GM19468 (cell line): ENCODE measurements at regions not wholly inside any gene's neighbourhood (a gene's known extent, or its start where the extent isn't known, plus 50 kb on each side); places are given as distances from the start of the nearest gene placed in this dataset.
"Not testable (repeated sequence)": the region's sequence is repeated elsewhere in the genome, so short reads cannot be mapped to it uniquely, and the experiment has no call there.

Experiments used
- ATAC-seq: cut with Tn5 transposase; IDR thresholded peaks from one replicate; pipeline ENCODE4 v1.9.1; 2021; ENCODE audit warnings: mild to moderate bottlenecking, moderate library complexity, moderate number of reproducible peaks; ENCODE audit not compliant: unreplicated experiment; ENCODE audit errors: extremely low read depth

DNA sequence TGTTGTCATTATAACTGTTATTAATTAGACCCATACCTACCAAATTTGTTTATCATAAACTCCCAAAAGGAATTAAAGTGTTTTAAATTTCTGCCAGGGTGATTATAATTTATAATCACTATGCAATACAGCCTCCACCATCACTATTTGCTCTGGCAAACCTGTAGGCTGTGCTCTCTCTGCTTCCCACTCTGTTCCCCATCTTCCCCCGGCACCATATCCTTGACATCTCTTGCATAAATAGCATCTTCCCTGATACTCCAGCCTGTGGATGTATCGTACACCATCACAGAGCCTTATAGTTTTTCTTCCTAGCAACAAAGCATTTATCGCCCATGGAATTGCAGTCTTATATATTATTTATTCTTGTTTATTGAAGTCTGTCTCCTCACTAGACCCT lies 181.5 kb upstream of the TSC22D1 start:
- ATAC-seq, result no peak

DNA sequence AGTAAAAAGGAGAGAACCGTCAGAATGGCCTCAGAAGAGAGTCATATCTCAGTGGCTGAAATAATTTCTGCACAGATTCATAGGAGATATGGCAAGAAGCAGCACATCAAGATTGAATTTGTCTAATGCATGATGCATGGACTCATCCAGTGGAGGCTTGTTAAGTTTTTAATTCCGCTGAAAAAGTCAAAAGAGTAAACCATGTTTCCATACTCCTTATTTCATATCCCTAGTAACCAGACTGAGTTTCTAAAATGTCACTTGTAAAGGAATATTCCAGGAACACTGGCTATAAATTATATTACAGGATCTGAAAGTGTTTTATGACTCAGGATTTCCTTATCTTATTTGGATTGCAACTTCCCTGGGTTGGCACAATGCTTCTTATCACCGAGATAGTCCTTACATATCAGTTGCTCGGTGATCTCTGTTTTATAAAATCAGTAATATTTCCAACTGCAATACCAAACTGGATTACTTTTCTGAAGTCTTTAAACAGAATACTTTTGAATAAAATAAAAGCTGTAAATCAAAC lies 180.2 kb upstream of the TSC22D1 start:
- no peak for ATAC-seq

DNA sequence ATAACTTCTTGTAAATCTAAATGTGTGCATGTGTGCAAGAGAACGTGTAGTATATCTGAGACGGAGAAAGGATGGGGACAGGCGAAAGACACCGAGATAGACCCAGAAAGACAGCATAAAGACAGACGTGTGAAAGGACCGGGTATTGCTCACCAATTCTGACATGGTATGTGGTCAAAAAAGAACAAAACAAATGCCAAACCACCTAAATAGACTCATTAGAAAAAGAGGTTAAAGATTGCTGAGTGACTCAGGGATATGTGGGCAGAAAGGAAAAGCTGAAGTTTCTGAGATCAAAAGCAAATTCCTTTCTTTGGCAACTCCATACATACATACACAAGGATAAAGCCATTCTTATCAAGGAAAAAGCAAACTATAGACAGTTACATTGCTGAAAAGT lies 179.7 kb upstream of the TSC22D1 start:
- no peak for ATAC-seq

DNA sequence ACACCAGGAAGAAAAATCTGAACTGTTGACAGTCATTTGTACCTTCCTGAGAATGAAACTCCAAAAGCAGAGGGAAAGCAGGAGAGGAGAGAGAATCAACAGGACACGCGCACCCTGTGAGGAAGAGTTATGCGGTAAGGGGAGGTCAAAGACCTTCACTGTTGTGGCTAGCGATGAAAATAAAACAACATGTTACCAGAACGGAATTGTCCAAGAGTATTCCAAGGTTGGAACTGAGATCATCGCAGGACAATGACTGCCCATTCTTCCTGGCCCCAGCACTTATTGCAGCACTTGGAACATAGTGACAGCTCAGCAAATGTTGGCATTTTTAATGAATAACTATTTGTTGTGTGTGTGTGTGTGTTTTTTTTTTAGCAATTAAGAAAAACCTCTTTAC lies 176.0 kb upstream of the TSC22D1 start:
- ATAC-seq, result no peak

DNA sequence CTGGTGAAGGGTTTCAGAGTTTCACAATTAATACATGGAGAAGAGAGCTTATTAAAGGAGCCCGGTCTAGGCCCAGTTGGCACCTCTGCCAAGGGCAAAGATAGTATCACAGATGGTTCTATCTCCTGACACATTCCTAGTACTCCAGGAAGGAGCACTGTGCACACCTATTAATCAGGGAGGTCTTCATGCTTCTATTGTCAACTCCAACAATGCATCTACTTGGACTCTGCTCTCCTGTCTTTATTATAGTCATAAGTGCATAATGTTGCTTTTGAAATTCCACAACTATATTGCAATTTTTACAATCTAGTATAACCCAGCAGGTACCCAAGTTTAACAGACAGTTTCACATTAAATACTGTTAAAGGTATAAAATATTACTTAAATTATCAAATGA lies 174.5 kb upstream of the TSC22D1 start:
- no peak for ATAC-seq

DNA sequence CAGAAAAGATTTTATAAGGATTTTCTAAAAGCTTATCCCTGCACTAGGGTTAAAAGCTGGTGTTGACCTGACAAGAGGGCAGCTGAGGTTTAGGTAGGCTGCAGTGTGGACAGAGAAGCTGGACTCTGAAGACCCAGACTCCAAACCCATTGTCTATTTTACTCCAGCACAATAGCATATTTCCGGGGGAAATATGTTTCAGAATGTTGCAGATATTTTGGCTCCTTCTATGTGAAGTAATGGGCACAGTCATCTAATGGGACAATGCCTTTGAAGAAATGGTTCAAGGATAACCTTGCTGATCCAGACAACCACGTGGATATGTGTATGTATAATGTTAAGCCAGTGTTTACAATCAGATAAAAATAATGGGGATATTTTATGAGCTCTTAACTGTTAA lies 173.8 kb upstream of the TSC22D1 start:
- no peak for ATAC-seq

DNA sequence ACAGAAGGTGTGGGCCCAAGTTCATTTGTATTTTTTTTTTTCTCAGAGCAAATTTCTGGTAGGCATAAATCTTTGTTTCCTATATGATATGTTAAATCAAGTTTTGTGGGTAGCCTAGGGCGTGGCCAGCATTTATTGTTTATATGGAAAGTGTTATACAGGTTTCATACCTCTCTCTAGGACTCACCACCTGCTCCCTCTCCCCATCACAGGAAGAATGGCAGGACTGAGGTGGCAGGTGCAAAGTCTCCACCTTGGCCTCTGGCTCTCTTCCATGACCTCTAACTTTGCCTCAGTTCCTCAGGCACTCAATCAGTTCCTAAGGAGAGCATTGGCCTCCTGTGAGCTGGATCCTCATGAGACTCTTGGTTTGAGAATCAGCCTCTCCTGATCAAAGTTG lies 172.3 kb upstream of the TSC22D1 start:
- no peak for ATAC-seq

DNA sequence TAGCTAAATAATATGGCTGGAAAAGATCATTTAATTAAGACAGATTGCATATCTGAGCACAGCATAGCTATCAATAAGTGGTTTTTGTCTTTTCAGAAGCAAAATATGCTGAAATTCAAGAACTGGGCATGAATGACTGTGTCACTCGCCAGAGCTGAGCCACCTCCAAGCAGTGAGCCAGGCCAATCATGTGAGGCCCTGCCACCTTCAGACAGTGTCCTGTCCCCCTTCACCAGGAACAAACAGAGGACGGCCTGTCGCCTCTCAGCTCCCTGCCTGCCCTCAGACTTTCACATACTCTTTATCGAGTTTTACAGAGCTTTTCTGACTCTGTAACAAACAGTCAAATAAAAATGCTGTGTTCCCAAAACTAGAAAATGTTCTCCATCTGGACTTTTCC lies 171.0 kb upstream of the TSC22D1 start:
- no peak for ATAC-seq

DNA sequence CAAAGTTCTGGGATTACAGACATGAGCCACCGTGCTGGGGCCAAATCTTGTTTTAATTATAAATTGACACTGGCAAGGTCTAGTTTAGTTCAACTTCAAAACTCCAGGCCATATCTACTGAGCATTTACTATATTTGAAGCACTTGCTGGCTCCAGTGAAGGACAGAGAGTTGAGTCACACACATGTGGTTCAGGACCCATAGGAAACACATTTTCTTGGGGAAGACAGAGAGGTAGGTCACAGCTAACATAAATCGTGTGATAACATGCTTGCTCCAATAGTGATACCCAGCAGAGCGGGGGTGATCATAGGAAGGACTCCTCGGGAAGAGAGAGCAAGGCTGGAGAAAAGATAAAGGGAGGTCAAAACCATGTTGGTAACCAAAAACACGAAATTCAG lies 170.6 kb upstream of the TSC22D1 start:
- ATAC-seq, result no peak

DNA sequence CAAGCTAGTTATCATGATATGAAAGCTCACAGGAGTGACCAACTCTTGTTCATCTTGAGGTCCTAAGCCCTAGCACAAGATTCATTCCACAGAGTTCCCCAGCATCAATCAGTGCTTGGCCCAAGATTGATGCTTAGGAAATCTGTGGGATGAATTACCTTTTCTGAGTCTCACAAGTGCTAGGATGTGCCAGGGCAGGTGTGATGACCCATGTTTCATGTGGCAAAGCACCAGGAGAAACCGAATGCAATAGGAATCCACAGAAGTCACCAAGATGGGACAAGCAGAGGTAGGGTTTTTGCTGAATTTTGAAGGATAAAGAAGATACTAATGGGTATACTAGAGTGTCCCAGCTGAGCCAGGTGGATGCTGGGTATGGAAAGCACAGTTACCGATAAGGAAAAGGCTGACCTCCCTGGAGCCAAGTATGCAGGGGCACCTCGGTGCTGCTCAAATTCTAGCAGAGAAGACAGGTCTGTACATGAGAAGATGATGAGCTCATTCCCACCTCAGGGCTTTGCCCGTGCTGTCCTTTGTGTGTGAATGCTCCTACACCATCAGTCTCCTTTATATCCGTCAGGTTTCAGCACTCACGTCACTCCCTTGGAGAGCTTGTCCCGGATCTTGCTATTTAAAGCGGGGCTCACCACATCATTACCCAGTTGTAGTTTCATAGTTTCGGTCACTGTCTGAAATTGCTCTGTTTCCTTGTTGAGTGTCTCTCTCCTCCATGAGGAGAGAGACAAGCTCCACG lies 168.9 kb upstream of the TSC22D1 start:
- no peak for ATAC-seq

DNA sequence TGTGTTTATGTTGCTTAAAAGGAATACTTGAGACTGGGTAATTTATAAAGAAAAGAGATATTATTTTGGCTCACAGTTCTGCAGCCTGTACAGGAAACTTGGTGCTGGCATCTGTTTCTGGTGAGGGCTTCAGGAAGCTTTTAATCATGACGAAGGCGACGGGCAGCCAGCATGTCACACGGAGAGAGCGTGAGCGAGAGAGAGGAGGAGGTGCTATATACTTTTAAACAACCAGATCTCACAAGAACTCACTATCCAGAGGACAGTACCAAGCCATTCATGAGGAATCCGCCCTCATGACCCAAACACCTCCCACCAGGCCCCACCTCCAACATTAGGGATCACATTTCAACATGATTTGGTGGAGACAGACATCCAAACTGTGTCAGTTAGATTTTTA lies 163.4 kb upstream of the TSC22D1 start:
- ATAC-seq, result no peak

DNA sequence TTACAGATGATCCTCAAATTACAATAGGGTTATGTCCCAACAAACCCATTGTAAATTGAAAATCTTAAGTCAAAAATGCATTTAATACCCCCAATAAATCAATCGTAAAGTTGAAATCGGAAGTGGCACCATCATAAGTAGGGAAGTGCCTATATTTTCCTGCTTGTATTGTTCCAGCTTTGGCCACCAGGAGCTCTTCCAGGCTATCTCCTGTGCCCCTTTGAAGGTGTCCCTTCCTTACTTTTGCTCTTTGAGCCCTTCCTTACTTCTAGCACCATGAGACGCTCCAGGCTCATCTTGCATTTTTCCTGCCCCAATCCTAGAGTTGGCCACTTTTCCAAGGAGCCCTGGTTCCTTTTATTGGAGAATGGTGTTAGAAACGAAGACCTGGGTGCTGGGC lies 163.0 kb upstream of the TSC22D1 start:
- no peak for ATAC-seq

DNA sequence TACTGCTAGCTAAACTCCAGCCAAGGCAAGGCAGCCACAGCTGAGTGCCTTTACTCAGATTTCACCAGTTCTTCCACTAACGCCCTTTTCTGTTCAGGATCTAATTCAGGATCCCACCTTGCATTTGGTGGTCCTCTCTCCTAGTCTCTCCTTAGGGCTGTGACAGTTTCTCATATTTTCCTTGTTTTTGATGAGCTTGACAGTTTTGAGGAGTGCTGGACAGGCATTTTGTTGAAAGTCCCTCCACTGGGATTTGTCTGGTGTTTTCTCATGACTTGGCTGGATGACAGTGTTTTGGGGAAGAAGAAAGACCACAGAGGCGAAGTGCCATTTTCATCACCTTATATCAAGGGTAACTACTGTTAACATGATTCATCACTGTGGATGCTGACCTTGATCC lies 162.3 kb upstream of the TSC22D1 start:
- no peak for ATAC-seq

DNA sequence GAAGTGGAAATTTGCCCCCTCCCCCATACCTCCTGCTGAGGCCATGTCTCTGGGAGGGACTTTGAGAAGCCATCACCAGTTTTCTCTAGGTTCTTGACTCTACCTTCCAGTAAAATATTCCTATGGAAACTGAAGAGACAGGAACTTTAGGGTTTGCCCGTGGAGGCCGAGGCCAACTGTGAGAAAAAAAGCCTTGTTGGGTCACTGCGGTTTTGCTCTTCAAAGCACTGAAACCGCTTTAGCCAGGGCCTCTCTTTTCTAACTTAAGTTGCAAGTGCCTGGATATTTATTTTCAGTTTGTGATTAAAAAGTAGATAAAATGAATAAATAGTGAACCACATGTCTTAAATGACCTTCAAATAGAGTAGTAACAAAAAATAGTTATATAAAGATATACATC lies 159.7 kb upstream of the TSC22D1 start:
- ATAC-seq, result no peak

DNA sequence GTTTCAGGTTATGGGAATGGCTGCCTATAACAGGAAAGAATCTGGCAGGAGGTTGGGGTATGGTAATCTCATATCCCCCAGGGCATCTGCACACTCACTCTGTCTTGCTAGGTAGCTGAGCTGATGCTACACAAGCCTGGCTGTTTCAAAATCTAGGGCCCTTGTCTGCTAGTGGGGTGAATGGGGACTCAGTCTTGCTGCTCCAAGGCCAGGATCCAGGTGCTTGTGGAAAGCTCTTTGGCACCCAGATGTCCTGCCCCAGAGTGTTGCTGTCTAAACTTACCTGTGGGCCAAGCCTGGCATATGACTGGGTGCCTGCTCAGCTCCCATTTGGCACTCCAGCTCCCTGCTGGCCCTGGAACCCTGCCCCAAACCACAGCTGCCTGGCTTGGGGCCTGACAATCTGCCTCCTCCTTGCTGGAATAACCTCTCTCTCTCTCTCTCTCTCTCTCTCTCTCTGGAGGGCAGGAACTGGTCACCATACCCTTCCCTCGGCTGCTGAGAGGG lies 158.1 kb upstream of the TSC22D1 start:
- no peak for ATAC-seq

DNA sequence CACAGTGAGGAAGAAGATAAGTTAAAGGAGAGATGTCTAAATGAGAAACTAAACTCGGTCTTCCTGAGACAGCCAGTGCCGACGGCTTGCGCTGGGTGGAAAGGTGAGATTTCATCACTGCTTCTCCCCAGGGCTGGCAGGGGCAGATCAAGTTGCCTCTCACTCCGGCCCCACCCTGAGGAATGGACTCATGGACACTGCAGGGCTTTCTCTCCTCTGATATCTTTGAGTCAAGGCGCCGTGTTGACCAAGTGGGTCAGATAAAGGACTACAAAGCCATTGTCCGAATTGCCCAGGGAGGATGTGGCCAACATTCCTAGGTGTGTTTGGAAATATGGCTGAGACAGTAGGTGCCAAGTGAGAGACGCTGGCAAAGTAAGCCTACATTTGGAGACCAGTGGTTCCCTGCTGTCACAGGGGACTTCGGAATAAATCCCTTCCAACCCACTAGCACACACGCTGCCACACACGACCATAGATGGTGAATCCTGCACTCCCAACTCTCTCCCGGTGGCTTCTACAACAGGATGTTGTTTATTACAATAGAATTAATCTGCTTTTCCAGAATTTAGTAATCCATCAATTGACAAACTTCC lies 156.5 kb upstream of the TSC22D1 start:
- no peak for ATAC-seq

DNA sequence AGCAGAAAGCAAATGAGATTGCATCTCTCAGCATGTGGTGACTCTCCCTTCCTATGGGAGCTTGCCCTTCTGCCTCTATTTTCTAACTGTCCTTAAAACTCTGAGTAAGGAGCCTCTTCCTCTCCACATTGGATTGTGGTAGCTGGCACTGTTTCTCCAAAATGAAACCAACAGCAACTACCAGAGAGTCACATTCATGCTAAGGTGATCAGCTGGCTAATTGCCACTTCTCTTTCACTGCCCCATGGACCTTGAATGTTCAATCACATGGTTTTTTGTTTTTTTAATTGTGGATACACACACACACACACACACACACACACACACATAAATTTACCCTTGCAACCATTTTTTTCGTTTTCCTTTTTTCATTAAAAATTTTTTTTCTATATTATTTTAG lies 154.7 kb upstream of the TSC22D1 start:
- no peak for ATAC-seq

DNA sequence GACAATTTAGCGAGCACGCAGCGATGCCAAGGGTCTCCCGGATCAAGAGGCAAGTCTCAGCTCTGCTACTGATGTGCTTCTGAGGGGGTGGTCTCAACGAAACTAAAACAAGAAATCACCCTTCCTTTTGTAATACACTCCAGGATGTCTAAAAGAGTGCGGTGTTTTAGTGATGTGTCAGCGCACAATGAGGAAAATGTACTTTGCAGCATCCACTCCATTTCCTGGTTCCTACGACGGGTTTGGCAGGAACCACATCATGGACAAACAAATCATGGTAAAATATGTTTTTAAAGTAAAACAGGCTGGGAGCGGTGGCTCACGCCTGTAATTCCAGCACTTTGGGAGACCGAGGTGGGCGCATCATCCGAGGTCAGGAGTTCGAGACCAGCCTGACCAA lies 154.0 kb upstream of the TSC22D1 start:
- ATAC-seq, result no peak

DNA sequence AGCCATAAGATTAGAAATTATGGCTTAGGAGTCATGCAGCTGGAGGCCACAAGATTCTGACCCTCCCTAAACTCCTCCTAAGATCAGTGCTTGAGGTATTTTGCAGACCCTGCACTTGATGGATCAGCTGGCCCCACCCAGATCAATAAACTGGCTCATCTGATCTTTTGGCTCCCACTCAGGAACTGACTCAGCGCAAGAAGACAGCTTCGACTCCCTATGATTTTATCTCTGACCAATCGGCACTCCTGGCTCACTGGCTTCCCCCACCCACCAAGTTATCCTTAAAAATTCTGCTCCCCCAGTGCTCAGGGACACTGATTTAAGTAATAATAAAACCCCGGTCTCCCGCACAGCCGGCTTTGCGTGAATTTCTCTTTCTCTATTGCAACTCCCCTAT lies 151.5 kb upstream of the TSC22D1 start:
- ATAC-seq, result not testable (repeated sequence)

DNA sequence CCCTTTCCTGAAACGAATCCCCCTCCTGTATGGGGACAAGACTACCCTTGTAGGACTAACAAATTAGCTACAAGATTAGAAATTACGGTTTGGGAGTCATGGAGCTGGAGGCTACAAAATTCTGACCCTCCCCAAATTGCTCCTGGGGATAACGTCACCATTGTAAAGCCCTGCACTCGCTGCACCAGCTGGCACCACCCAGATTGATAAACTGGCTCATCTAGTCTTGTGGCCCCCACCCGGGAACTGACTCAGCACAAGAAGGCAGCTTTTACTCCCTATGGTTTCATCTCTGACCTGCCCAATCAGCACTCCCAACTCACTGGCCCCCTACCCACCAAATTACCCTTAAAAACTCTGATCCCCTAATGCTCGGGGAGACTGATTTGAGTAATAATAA lies 150.6 kb upstream of the TSC22D1 start:
- ATAC-seq, result no peak

DNA sequence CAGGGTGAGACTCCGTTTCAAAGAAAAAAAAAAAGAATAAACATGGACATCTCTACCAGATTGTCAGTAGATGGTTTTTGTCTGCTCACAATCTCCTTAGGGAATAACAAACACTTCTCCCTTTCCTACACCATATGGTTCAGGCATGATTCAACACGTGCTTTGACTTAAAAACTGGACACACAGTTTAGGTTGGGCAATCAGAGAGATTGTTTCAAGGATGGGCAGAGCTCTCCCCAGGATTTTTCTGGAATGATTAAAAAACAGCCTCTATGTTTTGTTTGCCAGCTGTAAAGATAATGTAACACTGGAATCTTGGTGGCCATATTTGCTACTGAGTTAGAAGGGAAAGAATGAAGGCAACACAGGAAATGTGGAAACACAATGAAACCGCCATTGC lies 150.1 kb upstream of the TSC22D1 start:
- no peak for ATAC-seq
